NCI-H146 treated with DMSO at 0.1 percent for 48 hours (cell line): ENCODE measurements at regions not wholly inside any gene's neighbourhood (a gene's known extent, or its start where the extent isn't known, plus 50 kb on each side); places are given as distances from the start of the nearest gene placed in this dataset.

Experiments used
- DNase-seq: peaks from one replicate; lab custom pipeline; 2025; ENCODE audit not compliant: unreplicated experiment; lab: John Stamatoyannopoulos, UW

- no peak for DNase-seq
Observed at GRCh38 chrX:10893366-10893765, 217.8 kb upstream of the HCCS start.

DNA sequence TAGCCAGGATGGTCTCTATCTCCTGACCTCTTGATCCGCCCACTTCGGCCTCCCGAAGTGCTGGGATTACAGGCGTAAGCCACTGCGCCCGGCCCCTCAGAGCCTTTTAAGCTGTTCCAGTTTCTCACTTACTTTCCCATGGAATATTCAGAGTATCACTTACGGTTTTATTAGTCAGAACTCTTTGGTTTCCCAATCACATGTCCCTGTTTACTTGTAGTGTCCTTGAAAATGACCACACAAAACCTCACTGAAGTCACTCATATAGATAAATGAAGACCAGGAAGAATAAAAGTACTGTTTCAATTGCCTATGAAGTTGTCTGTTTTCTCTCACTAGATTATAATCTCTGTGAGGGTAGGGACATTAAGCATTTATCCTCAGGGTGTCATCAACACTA is 217.2 kb upstream of the HCCS start:
- no peak for DNase-seq

DNA sequence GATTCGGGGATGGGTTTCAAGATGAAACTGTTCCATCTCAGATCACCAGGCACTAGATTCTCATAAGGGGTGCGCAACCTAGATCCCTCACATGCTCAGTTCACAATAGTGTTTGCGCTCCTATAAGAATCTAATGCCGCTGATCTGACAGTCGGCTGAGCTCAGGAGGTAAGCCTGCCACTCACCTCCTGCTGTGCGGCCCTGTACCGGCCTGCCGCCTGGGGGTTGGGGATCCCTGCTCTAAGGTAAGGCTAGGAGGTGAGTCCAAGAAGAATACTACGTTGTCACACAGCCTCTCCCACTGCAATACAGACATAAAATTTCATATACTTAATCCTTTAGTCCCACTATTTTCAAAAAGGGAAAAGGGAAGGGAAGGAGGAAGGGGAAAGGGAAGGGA is 213.4 kb upstream of the HCCS start:
- no peak for DNase-seq

GRCh38 chrX:10900585-10901289 is 210.4 kb upstream of the HCCS start:
- DNase-seq: no peak

DNA sequence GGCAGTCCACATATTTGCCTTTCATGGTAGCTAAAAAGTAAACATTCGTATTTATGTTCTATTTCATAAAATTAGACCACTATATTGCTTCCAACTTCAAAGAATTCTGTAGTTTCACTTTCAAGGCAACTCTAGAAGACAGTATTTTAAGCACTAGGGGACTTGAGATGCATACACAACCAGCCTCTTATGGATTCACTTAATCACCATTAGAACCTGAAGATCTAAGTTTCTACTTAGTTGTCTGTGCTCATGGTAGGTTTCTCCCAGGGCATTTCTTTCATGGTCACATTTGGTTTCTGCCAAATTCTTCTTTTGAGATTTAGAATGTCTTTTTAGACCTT is 209.9 kb upstream of the HCCS start:
- no peak for DNase-seq

DNA sequence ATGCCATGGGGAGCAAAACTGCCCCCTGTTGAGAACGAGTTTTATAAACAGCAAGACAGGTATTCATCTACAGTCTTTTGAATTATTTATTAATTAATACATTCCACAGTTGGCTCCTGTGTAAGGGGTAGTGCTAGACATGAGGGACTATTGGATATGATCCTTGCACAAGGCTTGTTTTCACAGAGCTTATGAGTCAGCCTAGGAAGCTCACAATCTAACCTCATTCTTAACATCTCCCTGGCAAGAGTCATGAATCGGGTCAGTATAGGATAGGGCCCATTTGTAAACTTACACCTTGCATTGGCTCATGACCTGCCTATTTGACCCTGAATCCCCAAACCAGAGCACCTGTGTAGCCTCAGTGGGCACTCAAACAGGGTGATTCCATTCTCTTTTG is 209.1 kb upstream of the HCCS start:
- no peak for DNase-seq

GRCh38 chrX:10903523-10903922 is 207.6 kb upstream of the HCCS start:
- no peak for DNase-seq

DNA sequence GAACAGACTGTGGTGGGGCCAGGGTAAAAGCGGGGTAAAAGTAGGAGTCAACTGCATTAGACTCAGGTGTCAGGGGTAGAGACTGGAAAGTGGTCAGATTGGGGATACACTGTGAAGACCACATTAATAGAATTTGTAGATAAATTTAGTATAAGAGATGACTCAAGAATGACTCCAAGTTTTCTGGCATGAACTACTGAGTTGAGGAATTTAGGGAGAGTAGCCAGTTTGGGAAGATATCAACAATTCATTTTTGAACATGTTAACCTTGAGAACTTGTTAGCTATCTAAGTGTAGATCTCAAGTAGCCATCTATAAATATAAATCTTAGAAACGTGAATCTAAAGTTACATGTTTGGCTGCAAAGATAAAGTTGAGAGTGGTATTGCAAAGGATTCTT is 206.9 kb upstream of the HCCS start:
- DNase-seq: no peak

- DNase-seq: no peak
Observed at GRCh38 chrX:10906866-10907265, 204.3 kb upstream of the HCCS start.

DNA sequence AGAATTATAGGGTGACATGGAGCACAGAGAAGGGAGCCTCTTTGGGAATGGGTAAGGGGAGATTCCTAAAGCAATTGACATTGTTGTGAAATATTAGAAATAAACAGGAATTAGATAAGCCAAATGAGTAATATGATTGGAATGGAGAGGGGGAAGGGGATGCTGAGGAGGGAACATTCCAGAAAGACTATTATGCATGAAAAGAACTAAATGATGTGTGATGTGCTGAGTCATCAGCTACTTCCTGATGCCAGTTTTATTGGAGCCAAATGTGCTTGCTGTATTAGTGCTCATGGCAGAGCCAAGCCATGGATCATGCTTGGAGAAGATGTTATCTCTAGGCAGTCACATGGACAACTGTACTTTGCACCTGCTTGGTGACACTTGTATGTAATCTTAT is 189.0 kb upstream of the HCCS start:
- no peak for DNase-seq

DNA sequence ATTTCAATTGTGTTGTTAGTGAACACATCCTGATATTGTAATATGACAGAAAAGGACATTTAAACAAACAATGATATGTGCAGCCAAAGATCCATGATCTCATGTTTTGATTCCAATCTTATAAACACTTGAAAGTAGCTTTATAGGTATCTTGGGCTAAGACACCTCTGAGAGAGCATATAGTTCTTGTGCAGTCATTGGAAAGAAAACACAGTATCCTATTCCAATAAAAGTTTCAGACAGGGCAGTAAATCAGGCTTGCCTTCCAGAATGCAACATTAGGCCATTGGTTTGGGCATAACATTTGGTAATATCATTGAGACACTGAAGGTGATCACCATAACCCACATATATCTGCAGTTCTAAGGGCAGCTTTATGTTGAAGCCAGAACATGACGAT is 188.3 kb upstream of the HCCS start:
- DNase-seq: no peak

DNA sequence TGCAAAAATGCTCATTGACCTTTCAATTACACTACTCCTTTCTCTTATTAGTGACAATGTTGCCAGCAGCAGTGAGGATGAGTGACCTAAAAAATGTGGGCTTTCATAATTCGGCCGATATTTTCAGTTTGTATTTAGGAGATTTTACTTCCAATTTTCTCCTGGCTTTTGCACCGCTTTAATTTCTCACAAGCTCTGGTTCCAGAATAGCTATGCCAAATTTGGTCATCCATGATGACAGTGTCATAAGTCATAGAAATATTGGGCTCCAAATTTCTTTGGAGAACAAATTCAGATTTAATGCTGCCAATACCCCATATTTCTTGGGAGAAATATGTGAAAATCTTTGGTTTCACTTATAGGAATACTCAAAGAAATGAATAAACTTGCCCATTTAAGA is 187.7 kb upstream of the HCCS start:
- DNase-seq: no peak

DNA sequence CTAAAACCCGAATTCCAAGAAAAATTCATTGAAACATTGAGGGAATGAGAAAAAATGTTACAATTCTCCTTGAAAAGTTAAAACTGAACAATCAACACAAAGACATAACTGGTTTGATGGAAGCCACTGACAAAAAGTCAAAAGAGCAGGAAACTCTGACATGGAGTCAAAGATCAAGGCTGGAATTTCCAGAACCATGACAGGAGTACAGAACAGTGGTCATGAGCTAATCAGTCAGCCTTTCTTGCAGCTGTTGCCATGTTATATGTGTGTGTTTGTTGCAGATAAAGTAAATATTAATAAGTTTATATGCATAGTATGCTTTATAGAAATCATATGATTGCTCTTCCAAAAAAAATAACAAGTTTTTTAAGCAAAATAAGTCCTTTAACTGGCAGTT is 184.7 kb upstream of the HCCS start:
- DNase-seq: no peak

GRCh38 chrX:10926891-10927290 is 184.2 kb upstream of the HCCS start:
- no peak for DNase-seq

GRCh38 chrX:10929747-10930146 is 181.4 kb upstream of the HCCS start:
- no peak for DNase-seq

GRCh38 chrX:10930151-10930550 is 181.0 kb upstream of the HCCS start:
- no peak for DNase-seq

- DNase-seq: no peak
Observed at GRCh38 chrX:10931976-10932375, 179.2 kb upstream of the HCCS start.

DNA sequence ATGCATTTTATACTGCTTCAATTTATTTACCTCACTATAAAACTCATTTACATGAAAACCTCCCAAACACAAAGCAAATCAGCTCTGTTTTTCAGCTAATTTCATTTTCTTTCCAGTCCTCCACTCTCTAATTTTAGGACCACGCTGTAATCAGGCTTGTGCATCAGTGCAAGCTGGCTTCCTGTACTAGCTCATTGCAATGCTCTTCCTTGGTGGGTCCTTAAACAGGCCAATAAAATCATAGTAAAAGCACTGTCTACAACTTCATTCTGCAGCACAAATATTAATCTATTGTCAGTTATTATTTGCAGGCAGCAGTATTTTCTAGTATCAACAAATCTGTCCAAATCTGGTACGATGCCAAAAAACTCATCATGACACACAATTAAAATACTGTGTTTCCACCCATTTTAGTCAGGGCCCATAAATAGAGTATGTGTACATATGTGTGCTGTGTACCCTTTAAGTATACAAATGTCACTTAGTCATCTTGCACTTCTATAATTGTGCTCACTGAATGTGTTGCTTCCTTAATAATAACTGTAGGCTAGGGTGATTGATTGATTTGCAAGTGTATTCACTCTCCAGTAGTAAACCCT is 178.2 kb upstream of the HCCS start:
- DNase-seq: no peak

DNA sequence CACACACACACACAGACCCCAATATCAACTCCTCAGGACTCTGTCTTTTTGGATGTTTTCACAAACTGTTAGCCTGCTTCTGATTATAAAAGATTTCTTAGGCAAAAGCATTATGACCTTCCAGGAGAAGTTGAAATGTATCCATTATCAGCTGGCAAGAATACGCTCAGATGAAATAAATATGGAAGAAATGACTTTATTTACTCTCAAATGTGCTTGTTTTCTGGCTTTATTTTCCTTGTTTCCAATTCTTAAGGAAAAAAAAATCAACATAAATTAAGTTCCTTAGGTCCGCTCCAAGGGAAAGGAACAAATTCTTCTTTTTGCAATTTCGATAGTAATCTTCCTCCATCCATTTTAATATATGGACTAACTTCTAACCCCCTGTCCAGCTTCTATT is 175.6 kb upstream of the HCCS start:
- no peak for DNase-seq

- no peak for DNase-seq
Observed at GRCh38 chrX:10936976-10937375, 174.2 kb upstream of the HCCS start.

- DNase-seq: no peak
Observed at GRCh38 chrX:10938365-10938923, 172.7 kb upstream of the HCCS start.

DNA sequence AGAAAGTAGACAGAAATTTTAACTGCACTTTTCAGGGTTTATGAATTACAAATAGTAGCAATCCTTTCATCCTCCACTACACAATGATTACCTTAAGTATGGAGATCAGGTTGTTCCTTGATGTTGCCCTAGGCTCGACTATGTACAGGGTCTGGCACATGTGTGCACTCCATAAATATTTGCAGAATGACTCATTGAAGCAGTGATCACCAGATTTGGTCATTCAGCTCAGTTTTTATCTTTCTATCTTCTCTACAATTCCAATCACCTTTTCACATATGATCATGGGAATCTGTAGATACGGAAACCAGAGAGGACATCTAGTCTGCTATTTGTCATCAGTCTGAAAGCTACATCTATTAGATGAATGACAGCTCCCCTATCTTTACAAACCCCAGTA is 171.7 kb upstream of the HCCS start:
- DNase-seq: no peak
